Testis (tissue), 2 donors: ENCODE measurements at regions not wholly inside any gene's neighbourhood (a gene's known extent, or its start where the extent isn't known, plus 50 kb on each side); places are given as distances from the start of the nearest gene placed in this dataset.

ENCODE experiments used
- CTCF ChIP-seq, 3 experiments: fragments of 450-650 bp in 2 of 3; fragments of 200-600 bp in 1 of 3; sonication (generic) in 1 of 3; IDR thresholded peaks; one replicate each; pipeline ENCODE4 v1.5.1; 2016 to 2019; ENCODE audit warnings: antibody characterized with exemption in 3 of 3, mild to moderate bottlenecking in 2 of 3, moderate library complexity in 1 of 3
- POLR2A ChIP-seq: fragments of 450-650 bp; IDR thresholded peaks from one replicate; pipeline ENCODE4 v1.6.1; 2017; ENCODE audit warnings: antibody characterized with exemption, mild to moderate bottlenecking, moderate library complexity

- TF ChIP-seq CTCF (IDR thresholded peaks at IDR 0.05) (no peak), POLR2A (no peak)
Measured at GRCh38 chr15:35921046-35921445, 375.1 kb upstream of the DPH6 start.
